ENCODE measurements at regions not wholly inside any gene's neighbourhood (a gene's known extent, or its start where the extent isn't known, plus 50 kb on each side); places are given as distances from the start of the nearest gene placed in this dataset.

- Histone ChIP-seq H3K9me3 (no peaks in the 10 kb centered on the region), H3K36me3 (no peaks in the 10 kb centered on the region), H3K27me3 (no peaks in the 10 kb centered on the region), H3K9ac (ENCODE audit: low read depth in 2 of 2, low read length in 2 of 2) (no peak overlapping the region), H3K4me1 (no peaks in the 10 kb centered on the region), H3K27ac (no peak overlapping the region), H3K4me3 (no peak overlapping the region)
- no peak for TF ChIP-seq CTCF (IDR thresholded peaks at IDR 0.05)
- intact Hi-C loops (cut with DNase I), result no loop called here
- DNase-seq, result peak; percentile 19
These were observed 459.4 kb downstream of the GADD45G start for GRCh38 chr9:90064248-90064647.

- H3K9ac ChIP-seq (ENCODE audit: low read depth in 2 of 2, low read length in 2 of 2), result no peak overlapping the region
- no peak for DNase-seq
- H3K27ac ChIP-seq, result no peak overlapping the region
- TF ChIP-seq CTCF (IDR thresholded peaks at IDR 0.05), result no peak
- intact Hi-C loops (cut with DNase I), result no loop called here
- H3K4me3 ChIP-seq, result no peak overlapping the region
- no peaks in the 10 kb centered on the region for H3K36me3 ChIP-seq
- no peaks in the 10 kb centered on the region for H3K4me1 ChIP-seq
- H3K9me3 ChIP-seq, result no peaks in the 10 kb centered on the region
- H3K27me3 ChIP-seq, result no peaks in the 10 kb centered on the region
These were observed 460.2 kb downstream of the GADD45G start for GRCh38 chr9:90064971-90065370.

GRCh38 chr9:90065851-90066250, 461.0 kb downstream of the GADD45G start:
- H3K27me3 ChIP-seq, result no peaks in the 10 kb centered on the region
- no peak overlapping the region for H3K9ac ChIP-seq (ENCODE audit: low read depth in 2 of 2, low read length in 2 of 2)
- no peak overlapping the region for H3K4me3 ChIP-seq
- no peak overlapping the region for H3K27ac ChIP-seq
- DNase-seq, result no peak
- H3K9me3 ChIP-seq, result no peaks in the 10 kb centered on the region
- H3K4me1 ChIP-seq, result no peaks in the 10 kb centered on the region
- TF ChIP-seq CTCF (IDR thresholded peaks at IDR 0.05), result no peak
- no peaks in the 10 kb centered on the region for H3K36me3 ChIP-seq
- intact Hi-C loops (cut with DNase I), result no loop called here

- intact Hi-C loops (cut with DNase I), result no loop called here
- Histone ChIP-seq H3K27ac (no peak overlapping the region), H3K36me3 (no peaks in the 10 kb centered on the region), H3K4me1 (no peaks in the 10 kb centered on the region), H3K9ac (ENCODE audit: low read depth in 2 of 2, low read length in 2 of 2) (no peak overlapping the region), H3K9me3 (no peaks in the 10 kb centered on the region), H3K4me3 (no peak overlapping the region), H3K27me3 (no peaks in the 10 kb centered on the region)
- TF ChIP-seq CTCF (IDR thresholded peaks at IDR 0.05), result no peak
- no peak for DNase-seq
These were observed 464.3 kb downstream of the GADD45G start for GRCh38 chr9:90069085-90069484.

GRCh38 chr9:90070056-90070455, 465.2 kb downstream of the GADD45G start:
- H3K27me3 ChIP-seq, result no peaks in the 10 kb centered on the region
- no peak overlapping the region for H3K27ac ChIP-seq
- no peak overlapping the region for H3K9ac ChIP-seq (ENCODE audit: low read depth in 2 of 2, low read length in 2 of 2)
- H3K4me1 ChIP-seq, result no peaks in the 10 kb centered on the region
- TF ChIP-seq CTCF (IDR thresholded peaks at IDR 0.05), result no peak
- intact Hi-C loops (cut with DNase I), result no loop called here
- no peaks in the 10 kb centered on the region for H3K9me3 ChIP-seq
- no peak for DNase-seq
- H3K4me3 ChIP-seq, result no peak overlapping the region
- H3K36me3 ChIP-seq, result no peaks in the 10 kb centered on the region

GRCh38 chr9:90070469-90070868, 465.7 kb downstream of the GADD45G start:
- H3K4me1 ChIP-seq, result no peaks in the 10 kb centered on the region
- no peak for DNase-seq
- intact Hi-C loops (cut with DNase I), result no loop called here

More at GRCh38 chr9:90070469-90070868, 465.7 kb downstream of the GADD45G start:
- Histone ChIP-seq H3K9me3 (no peaks in the 10 kb centered on the region), H3K27ac (no peak overlapping the region), H3K27me3 (no peaks in the 10 kb centered on the region), H3K4me3 (no peak overlapping the region), H3K9ac (ENCODE audit: low read depth in 2 of 2, low read length in 2 of 2) (no peak overlapping the region), H3K36me3 (no peaks in the 10 kb centered on the region)
- TF ChIP-seq CTCF (IDR thresholded peaks at IDR 0.05), result no peak

All from colonic mucosa (tissue), 4 donors.